ENCODE measurements at regions not wholly inside any gene's neighbourhood (a gene's known extent, or its start where the extent isn't known, plus 50 kb on each side); places are given as distances from the start of the nearest gene placed in this dataset.

GRCh38 chr2:42864641-42865280, 72.4 kb upstream of the HAAO start:
- DNase-seq, result no peak

- no peak for DNase-seq
Observed at GRCh38 chr2:42864222-42864621, 71.8 kb upstream of the HAAO start.

DNA sequence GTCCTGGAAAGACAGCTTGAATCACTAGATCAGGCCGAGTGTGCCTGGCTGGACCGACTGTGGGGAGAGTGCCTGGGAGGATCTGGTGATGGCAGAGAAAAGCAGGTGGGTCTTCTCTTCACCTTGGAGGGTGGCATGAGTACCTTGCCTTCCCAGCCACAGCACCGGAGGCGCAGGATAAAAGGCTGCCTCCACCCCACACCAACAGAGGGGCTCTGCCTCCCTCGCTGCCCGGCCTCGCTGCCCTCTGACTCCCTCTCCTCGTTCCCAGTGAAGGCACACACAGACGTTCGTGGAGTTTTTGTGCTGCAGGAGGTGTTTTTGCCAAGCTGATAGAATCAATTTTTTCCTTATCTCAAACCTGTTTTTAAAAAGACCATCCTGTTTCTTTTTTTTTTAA, 71.4 kb upstream of the HAAO start:
- no peak for DNase-seq

- DNase-seq, result no peak
Observed at GRCh38 chr2:42863320-42863719, 70.9 kb upstream of the HAAO start.

DNA sequence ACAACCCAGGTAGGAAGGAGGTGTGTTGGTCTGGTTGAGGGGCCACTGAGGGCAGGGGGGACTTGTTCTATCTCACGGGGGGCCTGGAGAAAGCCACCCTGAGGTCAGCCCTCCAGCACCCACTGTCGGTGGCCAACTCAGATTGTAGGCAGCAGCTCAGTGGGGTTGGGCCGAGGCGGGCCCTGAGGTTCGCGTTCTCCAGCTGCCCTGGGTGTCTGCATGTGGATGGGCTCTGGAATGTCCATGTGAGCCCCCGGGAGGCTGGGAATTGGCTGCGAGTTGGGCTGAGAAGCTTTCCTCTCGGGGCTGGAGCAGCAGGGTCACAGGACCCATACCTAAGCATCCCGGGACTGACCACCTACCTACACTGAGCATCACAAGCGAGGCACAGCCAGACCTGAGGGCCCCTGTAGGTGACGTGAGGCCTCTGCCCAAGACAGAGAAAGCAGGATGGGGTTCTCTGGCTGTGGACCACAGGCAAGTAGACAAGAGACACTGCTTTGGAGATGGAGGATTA, 70.3 kb upstream of the HAAO start:
- DNase-seq, result no peak

DNA sequence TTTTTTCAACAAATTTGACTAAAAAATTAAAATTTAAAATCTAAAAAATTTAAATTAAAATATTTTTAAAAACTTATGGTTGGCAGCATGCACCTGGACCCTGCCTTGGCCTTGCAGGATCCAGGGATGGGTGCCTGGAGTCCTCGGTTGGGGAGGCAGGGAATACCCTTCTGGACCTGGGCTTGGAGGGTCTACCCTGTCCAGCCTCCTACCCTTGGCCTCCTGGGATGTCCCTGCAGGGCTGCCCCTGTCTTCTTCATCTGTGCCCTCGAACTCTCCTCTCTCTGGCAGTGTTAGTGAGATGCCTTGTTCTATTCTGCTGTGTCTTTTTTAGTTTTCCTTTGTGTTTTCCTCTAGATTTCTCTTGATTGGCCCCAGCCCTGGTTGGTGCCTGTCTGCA, 68.9 kb upstream of the HAAO start:
- DNase-seq, result no peak

GRCh38 chr2:42860319-42861094, 68.1 kb upstream of the HAAO start:
- no peak for DNase-seq

DNA sequence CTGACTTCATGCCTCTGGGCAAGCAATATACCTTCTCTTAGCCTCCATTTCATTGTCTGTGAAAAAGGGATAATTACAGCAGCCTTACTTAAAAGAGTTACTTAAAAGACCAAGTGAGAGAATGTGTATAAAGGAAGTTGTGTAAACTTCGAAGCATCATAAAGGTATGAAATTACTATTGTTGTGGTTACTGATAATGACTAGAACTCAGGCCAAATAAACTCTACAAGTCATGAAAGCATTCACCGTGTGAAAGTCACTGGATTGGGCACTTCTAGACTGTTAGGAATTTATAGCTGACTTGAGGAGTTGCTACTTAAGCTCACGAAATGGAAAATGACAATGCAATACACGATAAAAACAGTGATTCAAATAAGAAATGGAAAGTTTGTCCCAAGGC, 67.4 kb upstream of the HAAO start:
- DNase-seq, result no peak

GRCh38 chr2:42859006-42859552, 66.7 kb upstream of the HAAO start:
- DNase-seq, result no peak

- DNase-seq, result no peak
Observed at GRCh38 chr2:42858140-42859005, 66.0 kb upstream of the HAAO start.

GRCh38 chr2:42856891-42857632, 64.7 kb upstream of the HAAO start:
- DNase-seq, result no peak

GRCh38 chr2:42856106-42856860, 63.9 kb upstream of the HAAO start:
- no peak for DNase-seq

DNA sequence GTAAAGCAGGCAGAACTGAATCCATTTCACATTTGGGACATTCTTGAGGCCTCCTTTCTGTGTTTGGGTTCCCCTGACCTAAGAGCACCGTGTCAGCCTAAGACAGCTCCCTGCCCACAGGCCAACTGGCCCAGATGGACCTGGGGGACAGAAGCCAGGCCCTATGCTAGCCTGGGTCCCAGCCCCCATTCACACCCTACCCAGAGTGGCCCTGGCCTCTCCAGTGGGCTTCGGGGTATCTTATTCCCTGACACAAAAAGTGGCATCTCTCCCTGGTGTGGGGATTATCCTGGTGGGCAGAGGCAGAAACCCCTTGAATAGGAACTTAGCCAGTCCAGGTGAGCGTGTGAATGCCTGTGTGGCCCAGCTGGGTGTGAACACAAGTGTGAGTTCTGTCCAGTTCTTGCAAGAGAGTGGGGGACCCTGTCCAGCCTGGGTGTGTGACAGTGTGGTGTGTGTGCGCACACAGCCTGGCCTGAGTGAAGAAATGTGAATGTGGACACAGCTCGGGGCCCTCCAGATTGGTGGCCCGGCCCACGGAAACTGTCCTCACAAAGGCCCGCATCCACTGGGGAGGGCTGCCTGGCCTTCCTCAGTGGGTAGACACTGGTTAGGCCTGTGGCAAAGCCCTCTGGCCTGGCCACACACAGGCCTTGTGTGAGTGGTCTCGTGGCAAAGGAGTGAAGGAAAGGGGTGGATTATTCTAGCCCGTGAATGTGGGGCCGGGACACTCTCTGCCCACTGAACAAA, 63.0 kb upstream of the HAAO start:
- DNase-seq, result no peak

- DNase-seq, result no peak
Observed at GRCh38 chr2:42854207-42854818, 61.9 kb upstream of the HAAO start.

GRCh38 chr2:42853549-42854206, 61.3 kb upstream of the HAAO start:
- DNase-seq, result no peak

DNA sequence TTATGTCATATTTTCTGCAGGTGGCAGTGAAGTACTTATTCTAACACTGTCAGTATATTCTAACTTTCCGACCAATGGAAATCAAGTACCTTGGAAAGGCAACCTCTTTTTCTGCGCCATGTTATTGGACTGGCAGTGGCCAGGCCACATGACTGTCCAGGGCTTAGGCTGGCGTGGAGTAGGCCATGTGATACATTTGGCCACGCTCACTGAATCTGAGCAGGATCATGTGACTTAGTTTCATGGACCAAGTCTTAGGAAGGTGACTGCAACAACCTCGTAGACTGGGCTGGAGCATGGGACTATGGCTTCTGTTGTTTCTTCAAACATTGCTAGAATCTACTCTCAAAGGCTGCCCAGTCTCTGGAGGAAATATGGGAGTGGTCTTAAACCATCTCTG, 60.4 kb upstream of the HAAO start:
- no peak for DNase-seq

- no peak for DNase-seq
Observed at GRCh38 chr2:42851740-42852250, 59.4 kb upstream of the HAAO start.

DNA sequence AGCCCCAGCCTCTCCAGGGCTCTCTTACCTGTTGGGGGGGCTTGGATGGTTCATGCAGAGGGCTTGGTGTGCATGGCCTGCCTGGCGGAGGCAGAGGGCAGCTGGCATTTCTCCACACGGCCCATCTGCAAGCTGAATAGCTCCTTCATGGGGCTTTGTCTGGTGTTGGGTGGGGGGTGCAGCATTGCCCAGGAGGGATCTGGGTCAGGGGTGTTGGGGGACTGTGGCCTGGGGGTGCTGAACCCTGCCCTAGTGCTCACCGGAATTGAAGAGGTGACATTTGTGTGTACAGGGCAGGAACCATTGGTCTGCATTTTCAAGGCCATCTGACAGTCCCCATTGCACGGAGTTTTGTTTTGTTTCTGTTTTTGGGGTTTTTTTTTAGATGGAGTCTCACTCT, 58.8 kb upstream of the HAAO start:
- no peak for DNase-seq

- no peak for DNase-seq
Observed at GRCh38 chr2:42850016-42850805, 57.8 kb upstream of the HAAO start.
